ENCODE measurements at regions not wholly inside any gene's neighbourhood (a gene's known extent, or its start where the extent isn't known, plus 50 kb on each side); places are given as distances from the start of the nearest gene placed in this dataset.
"Not testable (repeated sequence)": the region's sequence is repeated elsewhere in the genome, so short reads cannot be mapped to it uniquely, and the experiment has no call there.

DNA sequence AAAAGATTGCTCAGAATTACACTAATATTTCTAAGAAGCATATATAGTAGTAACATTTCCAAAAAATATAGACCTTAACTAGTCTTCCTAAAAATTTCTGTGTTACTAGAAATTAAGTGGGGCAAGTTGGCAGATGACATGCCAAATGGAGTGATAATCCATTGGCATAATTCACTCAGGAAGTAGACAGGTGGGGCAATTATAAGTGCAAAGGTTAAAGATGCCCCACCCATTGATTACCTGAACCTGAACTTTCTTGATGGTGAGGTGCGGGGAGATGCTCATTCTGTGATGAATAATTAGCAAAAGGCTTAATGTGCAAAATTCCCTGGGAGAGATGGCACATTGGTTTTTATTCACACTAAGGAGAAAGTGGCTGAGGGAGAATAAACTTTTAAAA, 145.8 kb upstream of the RASGEF1B start:
- no peak for DNase-seq

DNA sequence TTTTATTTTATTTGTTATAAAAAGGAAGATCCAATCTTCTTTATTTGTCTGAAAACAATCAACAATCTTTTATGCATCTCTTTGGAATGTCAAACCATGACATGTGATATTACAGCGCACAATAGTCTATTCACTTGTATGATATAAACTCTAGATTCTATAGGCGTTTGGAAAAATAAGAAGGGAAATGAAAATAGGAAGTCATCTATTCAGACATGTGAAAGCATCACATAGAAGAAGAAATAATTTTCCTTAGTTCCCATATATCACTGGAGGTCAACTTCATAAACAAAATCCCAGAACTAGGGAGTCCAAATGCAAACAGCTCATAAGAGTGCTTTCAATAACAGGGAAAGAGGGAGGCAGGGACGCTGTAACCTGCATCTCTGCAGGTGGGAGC, 139.5 kb upstream of the RASGEF1B start:
- no peak for DNase-seq

DNA sequence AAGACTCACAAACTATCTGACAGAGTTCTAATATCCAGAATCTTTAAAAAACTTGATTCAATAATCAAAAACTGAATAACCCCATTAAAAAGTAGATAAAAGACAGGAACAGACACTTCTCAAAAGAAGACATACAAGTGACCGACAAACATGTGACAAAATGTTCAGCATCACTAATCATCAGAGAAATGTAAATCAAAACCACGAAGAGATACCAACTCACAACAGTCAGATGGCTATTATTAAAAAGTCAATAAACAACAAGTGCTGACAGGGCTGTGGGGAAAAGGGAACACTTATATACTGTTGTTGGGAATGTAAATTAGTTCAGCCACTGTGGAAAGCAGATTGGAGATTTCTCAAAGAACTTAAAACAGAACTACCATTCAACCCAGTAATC, 138.1 kb upstream of the RASGEF1B start:
- DNase-seq: no peak

DNA sequence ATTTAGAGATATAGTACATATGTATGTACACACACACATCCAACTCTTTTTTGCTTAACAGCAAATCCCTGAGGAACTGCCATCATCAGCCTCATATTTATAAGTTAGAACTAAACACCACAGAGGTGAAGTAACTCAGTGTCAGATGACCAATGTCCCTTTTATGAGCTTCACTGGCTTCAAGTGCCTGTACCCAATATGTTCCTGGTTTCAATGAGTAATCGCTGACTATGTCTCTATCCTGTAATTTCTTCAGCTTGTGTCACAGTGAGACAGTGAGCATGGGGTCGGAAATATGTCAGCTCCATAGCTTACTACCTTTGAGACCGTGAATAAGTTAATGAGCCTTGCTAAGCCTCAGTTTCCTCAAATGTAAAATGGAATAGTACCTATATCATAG, 136.2 kb upstream of the RASGEF1B start:
- no peak for DNase-seq

- DNase-seq: no peak
These were observed 135.2 kb upstream of the RASGEF1B start for GRCh38 chr4:81606801-81607501.

DNA sequence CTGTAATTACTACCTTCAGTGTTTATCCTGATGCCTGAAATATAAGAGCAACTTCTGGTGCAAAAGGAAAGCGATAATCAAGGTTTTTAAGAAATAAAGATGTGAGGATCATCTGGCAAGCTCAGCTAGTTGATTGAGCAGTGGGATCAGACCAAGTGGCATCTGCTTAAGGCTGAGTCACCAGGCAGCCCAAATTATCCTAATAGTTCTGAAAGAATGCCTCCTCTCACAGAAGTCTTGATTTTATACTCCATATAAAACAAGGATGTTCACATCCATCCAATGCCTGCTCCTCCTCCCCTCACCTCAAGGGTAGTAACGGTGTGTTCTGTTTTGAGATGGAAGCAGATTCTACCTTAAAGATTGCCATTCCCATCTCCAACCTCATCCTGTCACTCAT, 134.5 kb upstream of the RASGEF1B start:
- no peak for DNase-seq

GRCh38 chr4:81605271-81605670, 133.6 kb upstream of the RASGEF1B start:
- no peak for DNase-seq

DNA sequence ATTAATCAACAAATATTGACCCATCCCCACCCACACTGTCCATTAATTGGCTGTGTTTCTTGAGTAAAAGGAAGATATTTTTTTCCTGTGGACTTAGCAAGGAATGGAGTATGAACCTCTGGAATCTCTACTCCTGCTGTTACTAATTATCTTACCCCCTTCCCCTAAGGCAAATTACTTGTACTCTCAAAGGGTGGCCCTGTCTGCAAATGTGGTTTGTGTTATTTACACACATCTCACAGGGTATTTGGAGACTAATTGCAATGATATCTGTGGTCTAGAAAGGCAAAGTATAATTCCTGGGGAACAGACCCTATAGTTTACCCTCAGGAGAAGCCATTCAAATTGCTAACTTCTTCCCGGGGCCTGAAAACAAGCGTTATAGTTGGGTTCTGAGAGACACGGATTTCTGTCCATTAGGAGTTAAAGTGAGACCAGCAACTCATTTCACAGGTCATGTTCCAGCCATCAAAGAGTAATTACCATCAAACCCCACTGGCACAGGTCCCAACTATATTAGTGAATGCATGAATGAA, 133.0 kb upstream of the RASGEF1B start:
- DNase-seq: no peak

GRCh38 chr4:81602854-81603253, 131.1 kb upstream of the RASGEF1B start:
- DNase-seq: no peak

- DNase-seq: no peak
These were observed 129.6 kb upstream of the RASGEF1B start for GRCh38 chr4:81601358-81601694.

GRCh38 chr4:81600520-81601357, 129.0 kb upstream of the RASGEF1B start:
- DNase-seq: no peak

- DNase-seq: no peak
These were observed 128.2 kb upstream of the RASGEF1B start for GRCh38 chr4:81599742-81600380.

- DNase-seq: no peak
These were observed 124.3 kb upstream of the RASGEF1B start for GRCh38 chr4:81595798-81596610.

GRCh38 chr4:81595287-81595686, 123.6 kb upstream of the RASGEF1B start:
- no peak for DNase-seq

GRCh38 chr4:81594490-81595159, 122.9 kb upstream of the RASGEF1B start:
- DNase-seq: no peak

DNA sequence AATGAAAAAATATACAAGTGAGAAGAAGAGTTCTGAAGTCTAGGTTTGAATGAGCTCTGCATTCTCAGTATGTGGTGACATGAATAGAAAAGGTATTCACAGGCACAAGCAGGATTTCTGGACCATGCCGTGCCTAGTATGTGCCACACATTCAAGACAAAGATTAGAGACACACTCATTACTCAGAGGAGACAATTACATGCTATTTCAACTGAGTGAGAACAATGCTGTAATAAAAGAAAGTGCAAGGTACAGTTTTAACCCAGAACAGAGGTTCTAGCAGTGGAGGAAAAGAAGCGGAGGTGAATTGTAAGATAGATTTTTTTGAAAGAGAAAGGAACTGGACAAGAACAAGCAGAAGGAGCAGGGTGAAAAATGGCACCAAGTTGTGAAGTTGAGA, 121.0 kb upstream of the RASGEF1B start:
- no peak for DNase-seq

- no peak for DNase-seq
These were observed 118.9 kb upstream of the RASGEF1B start for GRCh38 chr4:81590596-81590995.

DNA sequence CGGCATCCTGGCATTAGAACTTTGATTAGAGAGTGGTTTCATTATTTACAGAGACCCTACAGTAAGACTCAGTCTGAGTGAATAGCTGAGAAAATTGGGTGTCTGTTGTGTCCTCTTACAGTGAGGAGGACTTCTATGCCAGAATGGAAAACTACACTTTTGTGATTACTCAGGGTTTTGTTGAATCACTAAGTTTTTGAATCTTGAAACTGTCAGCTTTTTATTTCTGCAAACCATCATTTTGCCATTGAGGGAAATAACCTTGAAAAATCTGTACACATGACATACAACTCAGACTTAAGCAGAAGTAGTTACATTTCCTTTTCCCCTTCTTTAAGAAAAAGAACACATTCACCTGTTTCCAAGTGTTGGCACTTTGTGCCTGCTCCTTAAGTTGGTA, 117.6 kb upstream of the RASGEF1B start:
- no peak for DNase-seq

DNA sequence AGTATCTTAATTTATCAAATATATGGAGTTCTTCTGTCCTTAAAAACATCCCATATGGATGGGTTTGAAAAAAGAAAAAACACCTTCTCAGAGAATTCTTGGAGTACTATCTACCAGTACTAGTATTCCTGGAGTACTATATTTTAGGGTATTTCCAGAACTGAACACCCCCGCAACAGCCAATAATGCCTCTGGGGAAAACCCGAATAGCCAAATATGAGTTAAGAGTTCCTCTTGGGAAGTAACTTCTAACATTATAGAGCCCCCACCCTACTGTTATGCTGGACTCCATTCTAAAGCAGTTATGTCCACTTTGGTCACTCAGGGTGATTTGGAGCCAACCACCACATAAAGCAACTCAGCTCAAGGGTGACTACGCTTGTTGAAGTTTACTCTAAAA, 115.0 kb upstream of the RASGEF1B start:
- DNase-seq: no peak

- DNase-seq: not testable (repeated sequence)
These were observed 109.3 kb upstream of the RASGEF1B start for GRCh38 chr4:81580994-81581374.

DNA sequence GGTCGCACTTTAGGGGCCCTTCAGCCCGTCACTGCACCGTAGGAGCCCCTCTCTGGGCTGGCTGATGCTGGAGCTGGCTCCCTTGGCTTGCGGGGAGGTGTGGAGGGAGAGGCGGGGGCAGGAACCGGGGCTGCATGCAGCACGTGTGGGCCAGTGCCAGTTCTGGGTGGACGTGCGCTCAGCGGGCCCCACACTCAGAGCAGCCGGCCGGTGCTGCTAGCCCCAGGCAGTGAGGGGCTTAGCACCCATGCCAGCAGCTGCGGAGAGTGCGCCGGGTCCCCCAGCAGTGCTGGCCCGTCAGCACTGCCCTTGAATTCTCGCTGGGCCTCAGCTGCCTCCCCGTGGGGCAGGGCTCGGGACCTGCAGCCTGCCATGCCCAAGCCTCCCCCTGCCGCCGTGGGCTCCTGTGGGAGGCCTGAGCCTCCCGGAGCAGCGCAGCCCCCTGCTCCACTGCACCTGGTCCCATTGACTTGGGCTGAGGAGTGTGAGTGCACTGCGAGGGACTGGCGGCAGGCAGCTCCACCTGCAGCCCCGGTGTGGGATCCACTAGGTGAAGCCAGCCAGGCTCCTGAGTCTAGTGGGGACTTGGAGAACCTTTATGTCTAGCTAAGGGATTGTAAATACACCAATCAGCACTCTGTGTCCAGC, 108.8 kb upstream of the RASGEF1B start:
- no peak for DNase-seq

DNA sequence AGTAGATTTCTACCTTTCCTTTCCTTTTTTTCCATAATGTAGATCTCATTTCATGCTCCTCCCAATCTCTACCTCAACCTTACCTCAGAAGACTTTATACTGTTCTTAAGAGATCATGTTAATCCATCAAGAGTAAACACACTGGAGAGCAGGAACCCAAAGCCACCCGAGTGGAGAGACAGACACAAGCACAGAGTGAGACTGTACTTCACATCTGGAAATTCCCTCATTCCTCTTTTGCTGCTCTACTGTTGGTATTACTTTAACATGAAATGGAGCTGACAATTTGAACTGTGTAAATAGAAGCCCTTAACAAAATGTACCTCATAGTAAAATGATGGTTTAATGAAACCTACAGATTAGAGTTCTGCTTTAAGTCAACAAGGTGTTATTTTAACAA, 105.7 kb upstream of the RASGEF1B start:
- no peak for DNase-seq

All from CD4-positive, alpha-beta T cell treated with Interleukin-12 subunit alpha and Interleukin-12 subunit beta, for 1 hour (primary cell).